Lower leg skin (tissue), 4 donors: ENCODE measurements at regions not wholly inside any gene's neighbourhood (a gene's known extent, or its start where the extent isn't known, plus 50 kb on each side); places are given as distances from the start of the nearest gene placed in this dataset.

ENCODE experiments used
- DNase-seq, 2 donors: peaks; one replicate each; pipeline ENCODE4 v3.0.0-alpha.2; 2019; ENCODE audit warnings: low spot score in 2 of 2
- H3K4me3 ChIP-seq: fragments of 200-600 bp; sonication (generic); 2 replicates; pipeline ENCODE4 v1.5.1; 2017; ENCODE audit warnings: mild to moderate bottlenecking, low read depth; ENCODE audit not compliant: poor library complexity, severe bottlenecking
- CTCF ChIP-seq, 3 donors: fragments of 450-650 bp; IDR thresholded peaks; one replicate each; pipeline ENCODE4 v1.5.1; 2016; ENCODE audit warnings: antibody characterized with exemption in 3 of 3, mild to moderate bottlenecking in 3 of 3, moderate library complexity in 2 of 3
- POLR2A ChIP-seq, 2 donors: fragments of 450-650 bp; IDR thresholded peaks; one replicate each; pipeline ENCODE4 v1.6.1; 2016 to 2017; ENCODE audit warnings: antibody characterized with exemption in 2 of 2, mild to moderate bottlenecking in 1 of 2, moderate library complexity in 1 of 2
- WGBS, 2 donors: methylation state at CpG; one replicate each; pipeline ENCODE4 v1.1.5; 2018; 5-methylcytosine and 5-hydroxymethylcytosine counted together
- intact Hi-C: fragments of 100-400 bp; cut with DNase I; formaldehyde crosslinking; loops from one replicate; pipeline ENCODE4 v1.15.0; 2023; ENCODE audit warnings: low total_unique reads

GRCh38 chr3:94778289-94778688 is 715.4 kb downstream of the NSUN3 start:
- intact Hi-C loops = no loop called here
- WGBS, 2 donors = 51 to 60% methylated on average over 1 of the region's 1 CpG
- H3K4me3 ChIP-seq = no peak overlapping the region
- TF ChIP-seq CTCF (IDR thresholded peaks at IDR 0.05) (no peak), POLR2A (IDR thresholded peaks at IDR 0.05) (no peak)
- DNase-seq = no peak

- WGBS, 2 donors = 84% methylated on average over 4 of the region's 4 CpGs
- intact Hi-C loops = no loop called here
- TF ChIP-seq CTCF (IDR thresholded peaks at IDR 0.05) = no peak
- no peak for TF ChIP-seq POLR2A (IDR thresholded peaks at IDR 0.05)
- H3K4me3 ChIP-seq = no peak overlapping the region
- DNase-seq = no peak
These were observed 716.1 kb downstream of the NSUN3 start for GRCh38 chr3:94778814-94779494.

GRCh38 chr3:94779699-94780098 is 716.8 kb downstream of the NSUN3 start:
- WGBS, 2 donors = 52 to 54% methylated on average over 1 of the region's 1 CpG
- no peak overlapping the region for H3K4me3 ChIP-seq
- intact Hi-C loops = no loop called here
- TF ChIP-seq POLR2A (IDR thresholded peaks at IDR 0.05) = no peak
- no peak for TF ChIP-seq CTCF (IDR thresholded peaks at IDR 0.05)
- DNase-seq = no peak

- no peak overlapping the region for H3K4me3 ChIP-seq
- 91% methylated on average over 4 of the region's 4 CpGs for WGBS, 2 donors
- no peak for DNase-seq
- TF ChIP-seq POLR2A (IDR thresholded peaks at IDR 0.05) = no peak
- TF ChIP-seq CTCF (IDR thresholded peaks at IDR 0.05) = no peak
- intact Hi-C loops = no loop called here
These were observed 721.4 kb downstream of the NSUN3 start for GRCh38 chr3:94784274-94784673.

- no peak for DNase-seq
- WGBS, 2 donors = 69 to 78% methylated on average over 5 of the region's 5 CpGs
- no peak overlapping the region for H3K4me3 ChIP-seq
- TF ChIP-seq POLR2A (IDR thresholded peaks at IDR 0.05) (no peak), CTCF (IDR thresholded peaks at IDR 0.05) (no peak)
- intact Hi-C loops = no loop called here
These were observed 724.2 kb downstream of the NSUN3 start for GRCh38 chr3:94787066-94787465.

GRCh38 chr3:94787734-94788270 is 724.9 kb downstream of the NSUN3 start:
- intact Hi-C loops = no loop called here
- no peak overlapping the region for H3K4me3 ChIP-seq
- TF ChIP-seq CTCF (IDR thresholded peaks at IDR 0.05) = no peak
- no peak for TF ChIP-seq POLR2A (IDR thresholded peaks at IDR 0.05)
- WGBS, 2 donors = 23 to 35% methylated on average over 1 of the region's 1 CpG
- no peak for DNase-seq
